ENCODE measurements at regions not wholly inside any gene's neighbourhood (a gene's known extent, or its start where the extent isn't known, plus 50 kb on each side); places are given as distances from the start of the nearest gene placed in this dataset.

DNA sequence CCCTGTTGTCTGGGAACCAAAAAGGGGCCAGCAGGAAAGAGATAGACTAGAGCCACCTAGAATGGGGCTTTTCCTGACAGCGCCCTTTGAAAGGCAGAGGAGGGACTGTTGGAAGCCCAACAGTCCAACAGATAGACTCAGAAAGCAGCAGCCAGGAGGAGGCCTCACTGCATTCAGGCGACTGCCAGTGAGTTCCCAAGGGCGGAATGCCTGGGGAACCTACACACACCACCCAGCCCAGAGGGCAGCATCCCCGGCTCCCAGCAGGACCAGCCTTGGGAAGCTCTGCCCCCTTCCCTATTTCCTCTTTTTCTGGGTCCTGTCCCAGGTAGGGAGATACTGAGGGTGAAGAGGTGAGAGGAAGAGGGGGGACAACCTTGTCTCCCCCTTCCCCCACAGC, 192.4 kb upstream of the KLF4 start:
- CTCF ChIA-PET, result no interaction called here
- intact Hi-C loops (cut with micrococcal nuclease; ENCODE audit: unreplicated experiment), result no loop called here
- Mint-ChIP-seq H3K27me3 (ENCODE audit: unreplicated experiment) (no peaks in the 10 kb centered on the region), H3K36me3 (ENCODE audit: insufficient read depth, unreplicated experiment) (no peaks in the 10 kb centered on the region), H3K4me3 (ENCODE audit: low read depth, unreplicated experiment) (no peak overlapping the region), H3K9me3 (ENCODE audit: low read depth, unreplicated experiment) (no peaks in the 10 kb centered on the region), H3K27ac (ENCODE audit: unreplicated experiment) (no peak overlapping the region), H3K4me1 (ENCODE audit: low read depth, unreplicated experiment) (no peaks in the 10 kb centered on the region)
- DNase-seq, result no peak
- TF ChIP-seq, protein P1, sequence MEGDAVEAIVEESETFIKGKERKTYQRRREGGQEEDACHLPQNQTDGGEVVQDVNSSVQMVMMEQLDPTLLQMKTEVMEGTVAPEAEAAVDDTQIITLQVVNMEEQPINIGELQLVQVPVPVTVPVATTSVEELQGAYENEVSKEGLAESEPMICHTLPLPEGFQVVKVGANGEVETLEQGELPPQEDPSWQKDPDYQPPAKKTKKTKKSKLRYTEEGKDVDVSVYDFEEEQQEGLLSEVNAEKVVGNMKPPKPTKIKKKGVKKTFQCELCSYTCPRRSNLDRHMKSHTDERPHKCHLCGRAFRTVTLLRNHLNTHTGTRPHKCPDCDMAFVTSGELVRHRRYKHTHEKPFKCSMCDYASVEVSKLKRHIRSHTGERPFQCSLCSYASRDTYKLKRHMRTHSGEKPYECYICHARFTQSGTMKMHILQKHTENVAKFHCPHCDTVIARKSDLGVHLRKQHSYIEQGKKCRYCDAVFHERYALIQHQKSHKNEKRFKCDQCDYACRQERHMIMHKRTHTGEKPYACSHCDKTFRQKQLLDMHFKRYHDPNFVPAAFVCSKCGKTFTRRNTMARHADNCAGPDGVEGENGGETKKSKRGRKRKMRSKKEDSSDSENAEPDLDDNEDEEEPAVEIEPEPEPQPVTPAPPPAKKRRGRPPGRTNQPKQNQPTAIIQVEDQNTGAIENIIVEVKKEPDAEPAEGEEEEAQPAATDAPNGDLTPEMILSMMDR (IDR thresholded peaks at IDR 0.05; ENCODE audit: unreplicated experiment), result no peak
- BruUV-seq (replicated peaks), result no TSS peak

GRCh38 chr9:107675351-107676259, 186.0 kb upstream of the KLF4 start:
- H3K27ac Mint-ChIP-seq (ENCODE audit: unreplicated experiment), result no peak overlapping the region
- H3K9me3 Mint-ChIP-seq (ENCODE audit: low read depth, unreplicated experiment), result no peaks in the 10 kb centered on the region
- H3K36me3 Mint-ChIP-seq (ENCODE audit: insufficient read depth, unreplicated experiment), result no peaks in the 10 kb centered on the region
- CTCF ChIA-PET, result interaction anchor here (0.5 kb wide), 1 partner anchor 111 kb away, joined by 3 read pairs; no protein-coding TSS in a partner anchor
- no peaks in the 10 kb centered on the region for H3K27me3 Mint-ChIP-seq (ENCODE audit: unreplicated experiment)
- TF ChIP-seq, protein P1 (IDR thresholded peaks at IDR 0.05; ENCODE audit: unreplicated experiment), result no peak
- intact Hi-C loops (cut with micrococcal nuclease; ENCODE audit: unreplicated experiment), result no loop called here
- H3K4me1 Mint-ChIP-seq (ENCODE audit: low read depth, unreplicated experiment), result no peaks in the 10 kb centered on the region
- H3K4me3 Mint-ChIP-seq (ENCODE audit: low read depth, unreplicated experiment), result no peak overlapping the region
- BruUV-seq (replicated peaks), result no TSS peak
- DNase-seq, result no peak

GRCh38 chr9:107674721-107675277, 185.2 kb upstream of the KLF4 start:
- H3K27me3 Mint-ChIP-seq (ENCODE audit: unreplicated experiment), result no peaks in the 10 kb centered on the region
- no peak for DNase-seq
- H3K27ac Mint-ChIP-seq (ENCODE audit: unreplicated experiment), result no peak overlapping the region
- H3K36me3 Mint-ChIP-seq (ENCODE audit: insufficient read depth, unreplicated experiment), result no peaks in the 10 kb centered on the region
- H3K9me3 Mint-ChIP-seq (ENCODE audit: low read depth, unreplicated experiment), result no peaks in the 10 kb centered on the region
- BruUV-seq (replicated peaks), result no TSS peak
- no peak overlapping the region for H3K4me3 Mint-ChIP-seq (ENCODE audit: low read depth, unreplicated experiment)
- intact Hi-C loops (cut with micrococcal nuclease; ENCODE audit: unreplicated experiment), result no loop called here
- TF ChIP-seq, protein P1 (IDR thresholded peaks at IDR 0.05; ENCODE audit: unreplicated experiment), result no peak
- CTCF ChIA-PET, result interaction anchor here (0.5 kb wide), 1 partner anchor 112 kb away, joined by 3 read pairs; no protein-coding TSS in a partner anchor
- no peaks in the 10 kb centered on the region for H3K4me1 Mint-ChIP-seq (ENCODE audit: low read depth, unreplicated experiment)

DNA sequence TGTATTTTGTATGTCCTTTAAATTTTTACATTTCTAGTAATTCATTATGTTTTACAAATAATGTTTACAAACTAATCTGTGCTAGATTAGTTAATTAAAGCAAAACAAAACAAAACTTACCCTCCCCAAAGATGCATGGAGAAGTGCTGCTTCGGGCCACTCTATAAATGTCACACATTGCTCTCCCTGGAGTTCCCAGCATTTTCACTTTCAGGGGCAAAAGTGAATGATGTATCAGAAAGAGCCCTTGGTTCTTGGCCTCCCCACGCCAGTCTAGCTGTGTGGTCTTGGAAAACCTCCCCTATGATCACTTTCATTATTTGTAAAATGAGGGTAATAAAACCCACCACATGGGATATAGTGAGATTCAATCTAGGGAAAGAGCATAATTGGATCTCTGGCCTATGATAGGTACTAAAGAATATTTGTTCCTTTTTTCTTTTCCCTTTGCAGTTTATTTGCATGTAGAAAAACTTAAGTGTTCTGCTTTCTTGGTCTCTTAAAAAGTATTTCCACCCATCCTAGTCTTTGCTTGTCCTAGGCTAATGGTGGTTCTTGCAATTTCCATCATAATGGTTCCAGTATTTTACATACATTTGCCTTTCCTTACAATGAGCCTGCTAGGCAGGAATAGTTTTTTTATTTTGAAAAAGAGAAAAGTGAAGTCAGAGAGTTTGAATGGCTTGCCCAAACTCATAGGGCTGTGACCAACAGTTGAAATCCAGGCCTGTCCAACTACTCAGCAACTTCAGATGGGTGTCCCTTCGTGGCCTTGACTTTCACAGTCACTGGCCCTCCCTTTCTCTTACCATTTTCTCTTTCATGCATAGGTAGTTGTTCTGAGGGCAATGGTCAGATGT, 184.5 kb upstream of the KLF4 start:
- no peak for DNase-seq
- Mint-ChIP-seq H3K27ac (ENCODE audit: unreplicated experiment) (no peak overlapping the region), H3K36me3 (ENCODE audit: insufficient read depth, unreplicated experiment) (no peaks in the 10 kb centered on the region), H3K9me3 (ENCODE audit: low read depth, unreplicated experiment) (no peaks in the 10 kb centered on the region), H3K4me1 (ENCODE audit: low read depth, unreplicated experiment) (no peaks in the 10 kb centered on the region), H3K27me3 (ENCODE audit: unreplicated experiment) (no peaks in the 10 kb centered on the region), H3K4me3 (ENCODE audit: low read depth, unreplicated experiment) (no peak overlapping the region)
- intact Hi-C loops (cut with micrococcal nuclease; ENCODE audit: unreplicated experiment), result no loop called here
- TF ChIP-seq, protein P1 (IDR thresholded peaks at IDR 0.05; ENCODE audit: unreplicated experiment), result no peak
- BruUV-seq (replicated peaks), result no TSS peak
- CTCF ChIA-PET, result no interaction called here
